Upper lobe of left lung (tissue), 4 donors: ENCODE measurements at regions not wholly inside any gene's neighbourhood (a gene's known extent, or its start where the extent isn't known, plus 50 kb on each side); places are given as distances from the start of the nearest gene placed in this dataset.
"Not testable (repeated sequence)": the region's sequence is repeated elsewhere in the genome, so short reads cannot be mapped to it uniquely, and the experiment has no call there.

ENCODE experiments used
- POLR2A ChIP-seq, 4 donors: fragments of 450-650 bp; IDR thresholded peaks; one replicate each; pipeline ENCODE4 v1.5.1; 2016 to 2017; ENCODE audit warnings: antibody characterized with exemption in 4 of 4, mild to moderate bottlenecking in 2 of 4
- POLR2AphosphoS5 ChIP-seq, 2 donors: sonication (generic); formaldehyde crosslinking; IDR thresholded peaks; one replicate each; pipeline ENCODE4 v1.5.1; 2017; ENCODE audit warnings: antibody characterized with exemption in 2 of 2

- not testable (repeated sequence) for TF ChIP-seq POLR2AphosphoS5, POLR2A (IDR thresholded peaks at IDR 0.05)
These were observed 554.0 kb downstream of the PCDH11X start for GRCh38 chrX:92333194-92333593.
